ENCODE measurements at regions not wholly inside any gene's neighbourhood (a gene's known extent, or its start where the extent isn't known, plus 50 kb on each side); places are given as distances from the start of the nearest gene placed in this dataset.

- no peak for DNase-seq
These were observed 91.8 kb upstream of the CNKSR3 start for GRCh38 chr6:154602296-154602695.

GRCh38 chr6:154602708-154603107 lies 92.2 kb upstream of the CNKSR3 start:
- no peak for DNase-seq

DNA sequence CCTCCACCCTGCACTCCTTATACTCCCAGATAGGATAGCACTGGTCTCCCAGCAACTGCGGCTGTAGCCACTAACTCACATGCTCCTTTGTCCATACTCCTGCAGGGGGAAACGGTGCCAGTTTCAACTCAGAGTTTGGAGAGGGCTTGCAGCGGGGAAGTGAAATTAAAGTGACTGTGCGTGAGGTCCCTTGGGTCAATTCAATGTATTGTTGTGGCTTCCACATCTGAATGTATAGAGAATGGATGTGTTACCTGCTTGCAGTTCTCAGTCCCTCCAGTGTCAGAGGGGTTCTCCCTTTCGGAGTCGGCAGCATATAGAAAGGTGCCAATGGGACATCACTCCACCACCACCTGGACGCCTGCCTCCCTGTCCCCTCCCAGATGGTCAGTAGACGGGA lies 93.6 kb upstream of the CNKSR3 start:
- DNase-seq: peak in 2 of 3 donors; percentile 17 to 33

GRCh38 chr6:154605178-154605881 lies 94.8 kb upstream of the CNKSR3 start:
- DNase-seq: peak; percentile 62 to 81 (median 69)

DNA sequence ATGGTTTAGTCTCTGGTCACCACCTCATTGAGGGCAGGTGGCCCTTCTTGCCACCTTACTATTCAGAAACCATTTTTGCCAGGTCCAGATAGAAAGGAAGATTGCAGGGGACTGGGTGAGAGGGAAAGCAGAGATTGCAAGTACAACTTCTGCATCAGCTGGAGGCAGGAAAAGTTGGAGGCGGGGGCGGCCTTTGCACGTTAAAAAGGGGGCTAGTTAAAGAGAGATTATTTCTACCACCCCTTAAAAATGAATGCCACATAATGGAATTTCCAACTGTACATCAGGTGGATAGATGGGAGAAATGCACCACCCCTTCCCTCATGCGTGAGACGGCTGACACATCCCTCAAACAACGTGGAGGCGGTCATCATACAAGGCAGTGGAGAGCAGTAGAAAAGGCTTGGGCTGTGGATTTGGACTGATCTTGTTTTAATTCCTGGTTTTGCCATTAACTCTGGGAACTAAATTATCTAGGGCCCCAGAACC lies 95.4 kb upstream of the CNKSR3 start:
- peak; percentile 66 to 73 (median 69) for DNase-seq

GRCh38 chr6:154606457-154606856 lies 96.0 kb upstream of the CNKSR3 start:
- peak; percentile 95 to 97 (median 97) for DNase-seq

- DNase-seq: no peak
These were observed 96.4 kb upstream of the CNKSR3 start for GRCh38 chr6:154606860-154607259.

DNA sequence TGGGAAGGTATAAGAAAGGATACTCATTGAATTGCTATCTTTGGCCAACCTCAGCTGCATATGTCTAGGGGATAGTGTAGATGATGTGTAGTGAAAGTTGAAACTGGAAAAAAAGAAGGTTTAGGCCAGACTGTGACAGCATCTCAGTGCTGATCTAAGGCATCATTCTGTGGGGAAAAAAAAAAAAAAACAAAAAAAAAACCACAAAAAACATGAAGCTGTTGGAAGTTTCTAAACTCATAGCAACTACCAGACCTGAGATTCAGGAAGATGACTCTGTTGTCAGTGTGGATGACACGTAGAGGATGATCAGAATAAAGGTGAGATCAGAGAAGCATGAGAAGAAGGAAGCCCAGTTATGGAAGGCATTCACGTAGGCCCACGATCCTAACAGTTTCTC lies 100.8 kb upstream of the CNKSR3 start:
- peak; percentile 13 to 74 (median 38) for DNase-seq

GRCh38 chr6:154611847-154612246 lies 101.4 kb upstream of the CNKSR3 start:
- no peak for DNase-seq

DNA sequence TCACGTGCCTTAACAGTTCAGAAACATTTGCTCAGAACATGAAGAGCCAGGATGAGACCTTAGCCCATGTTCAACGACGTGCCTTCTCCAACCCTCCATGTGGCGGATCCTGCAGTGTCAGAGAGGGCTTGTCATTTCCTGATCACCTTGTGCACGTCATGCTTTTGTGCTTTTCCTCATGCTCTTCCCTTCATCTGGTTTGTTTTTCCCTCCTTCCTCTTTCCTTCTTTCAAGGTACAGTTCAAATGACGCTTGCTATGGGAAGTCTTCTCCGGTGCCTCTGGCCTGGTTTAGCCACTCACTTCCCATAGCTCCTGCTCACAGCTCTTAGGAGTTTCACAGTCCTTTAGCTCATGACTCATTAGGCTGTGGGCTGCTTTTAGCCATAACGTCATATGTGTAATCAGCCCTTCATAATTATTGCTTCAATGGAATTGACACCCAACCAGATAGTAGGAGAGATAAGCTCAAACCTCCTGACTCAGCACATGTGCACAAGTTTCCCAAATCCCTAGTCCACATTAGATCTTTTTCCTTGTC lies 102.7 kb upstream of the CNKSR3 start:
- peak; percentile 81 to 91 (median 82) for DNase-seq

GRCh38 chr6:154614101-154614500 lies 103.6 kb upstream of the CNKSR3 start:
- peak; percentile 22 to 52 (median 38) for DNase-seq

- DNase-seq: no peak
These were observed 104.2 kb upstream of the CNKSR3 start for GRCh38 chr6:154614641-154615040.

GRCh38 chr6:154615483-154616025 lies 105.1 kb upstream of the CNKSR3 start:
- peak; percentile 12 to 33 (median 31) for DNase-seq

GRCh38 chr6:154617175-154617574 lies 106.7 kb upstream of the CNKSR3 start:
- no peak for DNase-seq

DNA sequence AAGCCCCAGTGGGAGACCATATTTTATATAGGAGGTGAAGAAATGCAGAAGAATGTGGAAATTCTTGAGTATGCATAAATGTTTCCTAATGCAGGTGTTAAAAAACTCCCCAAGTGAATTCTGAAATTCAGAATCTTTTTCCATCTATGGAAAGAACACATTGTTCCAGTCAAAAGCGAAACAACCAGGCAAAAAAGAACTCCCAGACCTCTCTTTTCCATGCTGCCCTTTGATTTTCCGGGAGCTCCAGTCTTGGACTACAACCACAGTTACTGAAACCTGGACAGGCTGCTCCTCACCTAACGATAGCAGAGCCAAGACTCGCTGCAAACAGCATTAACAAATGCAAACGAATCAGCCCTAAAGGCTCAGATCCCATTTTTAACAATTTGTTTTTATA lies 108.7 kb upstream of the CNKSR3 start:
- no peak for DNase-seq

- DNase-seq: no peak
These were observed 111.2 kb upstream of the CNKSR3 start for GRCh38 chr6:154621686-154622085.

GRCh38 chr6:154622618-154623336 lies 110.4 kb upstream of the SCAF8 start:
- no peak for DNase-seq

DNA sequence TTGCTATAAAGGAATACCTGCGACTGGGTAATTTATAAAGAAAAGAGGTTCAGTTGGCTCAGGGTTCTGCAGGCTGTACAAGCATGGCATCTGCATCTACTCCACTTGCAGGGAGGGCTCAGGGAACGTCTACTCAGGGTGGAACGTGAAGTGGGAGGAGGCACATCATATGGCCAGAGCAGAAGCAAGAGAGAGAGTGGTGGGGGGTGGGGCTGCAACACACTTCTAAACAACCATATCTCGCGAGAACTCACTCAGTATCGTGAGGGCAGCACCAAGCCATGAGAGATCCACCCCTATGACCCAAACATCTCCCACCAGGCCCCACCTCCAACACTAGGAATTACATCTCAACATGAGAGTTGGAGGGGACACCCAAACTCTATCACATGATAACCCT lies 109.8 kb upstream of the SCAF8 start:
- no peak for DNase-seq

DNA sequence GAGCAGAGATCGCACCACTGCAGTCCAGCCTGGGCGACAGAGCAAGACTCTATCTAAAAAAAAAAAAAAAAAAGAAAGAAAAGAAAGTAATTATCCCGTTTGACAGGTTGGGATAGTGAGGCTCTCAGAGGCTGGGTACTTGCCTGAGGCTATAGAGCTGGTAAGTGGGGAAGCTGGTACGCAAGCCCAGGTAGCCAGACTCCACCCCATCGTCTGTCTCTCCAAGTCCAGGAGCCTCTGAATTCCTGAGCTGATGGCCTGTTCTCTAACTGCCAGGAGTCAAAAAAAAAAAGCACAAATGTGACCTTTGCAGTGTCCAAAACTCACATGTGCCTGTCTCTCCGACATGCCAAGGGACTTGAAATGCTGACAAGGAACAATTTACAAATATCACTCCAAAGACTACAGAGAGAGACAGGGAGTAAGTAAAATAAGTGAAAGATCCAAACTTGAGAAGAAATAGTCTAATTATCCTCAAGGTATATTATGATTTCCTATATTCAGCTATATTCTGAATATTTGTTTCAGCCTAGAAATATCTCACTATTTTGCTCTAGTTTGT lies 109.1 kb upstream of the SCAF8 start:
- no peak for DNase-seq

GRCh38 chr6:154624727-154625126 lies 108.5 kb upstream of the SCAF8 start:
- DNase-seq: peak; percentile 29 to 39 (median 39)

DNA sequence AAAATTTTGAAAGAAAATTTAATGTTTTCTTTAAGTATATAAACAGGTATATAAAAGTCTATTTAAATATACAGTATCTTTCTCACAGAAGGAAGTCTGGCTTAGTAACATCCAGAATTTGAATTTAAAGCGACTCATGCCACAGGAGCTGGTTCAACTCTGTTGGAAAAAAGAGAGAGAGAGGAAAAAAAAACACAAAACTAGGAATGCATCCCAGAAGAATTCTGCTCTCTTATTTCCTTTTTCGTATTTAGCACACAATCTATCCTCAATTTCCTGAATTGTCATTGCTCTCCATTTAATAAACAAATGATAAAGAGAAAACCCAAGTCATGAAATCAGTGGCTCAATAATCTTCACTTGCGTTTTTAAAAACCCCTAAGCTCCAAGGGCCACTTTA lies 107.5 kb upstream of the SCAF8 start:
- DNase-seq: no peak

DNA sequence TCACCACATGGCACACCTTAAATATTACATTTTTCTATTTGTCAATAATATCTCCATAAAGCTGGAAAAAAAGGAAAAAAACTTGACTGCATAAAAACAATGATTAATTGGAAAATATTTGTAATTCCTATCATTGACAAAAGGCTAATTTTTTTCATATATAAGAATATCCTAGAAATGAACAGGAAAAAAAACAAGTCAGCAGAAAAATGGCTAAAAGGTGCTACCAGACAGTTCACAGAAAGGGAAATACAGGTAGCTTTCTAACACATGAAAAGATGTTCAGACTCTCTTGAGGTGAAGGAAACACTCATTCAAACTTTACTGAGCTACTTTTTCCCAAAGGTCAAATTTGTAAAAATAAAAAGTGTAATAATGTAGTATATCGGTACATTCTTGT lies 104.1 kb upstream of the SCAF8 start:
- no peak for DNase-seq

- DNase-seq: no peak
These were observed 101.1 kb upstream of the SCAF8 start for GRCh38 chr6:154632119-154632518.

All from suppressor macrophage treated with lipopolysaccharide for 1 hour (primary cell).